GM04503 (cell line): ENCODE measurements at regions not wholly inside any gene's neighbourhood (a gene's known extent, or its start where the extent isn't known, plus 50 kb on each side); places are given as distances from the start of the nearest gene placed in this dataset.
"Not testable (repeated sequence)": the region's sequence is repeated elsewhere in the genome, so short reads cannot be mapped to it uniquely, and the experiment has no call there.

Source experiments
- DNase-seq: peaks from one replicate; pipeline ENCODE4 v3.0.0-alpha.2; 2012; ENCODE audit warnings: low read depth

- DNase-seq: no peak
Observed at GRCh38 chr19:30864391-30865215, 484.6 kb downstream of the TSHZ3 start.

GRCh38 chr19:30862876-30863275 is 486.4 kb downstream of the TSHZ3 start:
- no peak for DNase-seq

GRCh38 chr19:30861919-30862318 is 487.3 kb downstream of the TSHZ3 start:
- DNase-seq: no peak

- DNase-seq: no peak
Observed at GRCh38 chr19:30857966-30858490, 485.8 kb downstream of the ZNF536 start.

- no peak for DNase-seq
Observed at GRCh38 chr19:30857388-30857787, 485.2 kb downstream of the ZNF536 start.

- no peak for DNase-seq
Observed at GRCh38 chr19:30856786-30857185, 484.6 kb downstream of the ZNF536 start.

- no peak for DNase-seq
Observed at GRCh38 chr19:30856376-30856775, 484.2 kb downstream of the ZNF536 start.

- DNase-seq: no peak
Observed at GRCh38 chr19:30855442-30855841, 483.3 kb downstream of the ZNF536 start.

- no peak for DNase-seq
Observed at GRCh38 chr19:30854661-30855060, 482.5 kb downstream of the ZNF536 start.

GRCh38 chr19:30854207-30854606 is 482.0 kb downstream of the ZNF536 start:
- DNase-seq: no peak

GRCh38 chr19:30853036-30853435 is 480.9 kb downstream of the ZNF536 start:
- no peak for DNase-seq

GRCh38 chr19:30852168-30852567 is 480.0 kb downstream of the ZNF536 start:
- no peak for DNase-seq

- DNase-seq: no peak
Observed at GRCh38 chr19:30851646-30852045, 479.5 kb downstream of the ZNF536 start.

- DNase-seq: no peak
Observed at GRCh38 chr19:30848636-30849425, 476.6 kb downstream of the ZNF536 start.

- DNase-seq: no peak
Observed at GRCh38 chr19:30846102-30846501, 473.9 kb downstream of the ZNF536 start.

- no peak for DNase-seq
Observed at GRCh38 chr19:30842926-30843325, 470.7 kb downstream of the ZNF536 start.

- no peak for DNase-seq
Observed at GRCh38 chr19:30841934-30842333, 469.8 kb downstream of the ZNF536 start.

GRCh38 chr19:30830875-30831274 is 458.7 kb downstream of the ZNF536 start:
- DNase-seq: no peak

- DNase-seq: not testable (repeated sequence)
Observed at GRCh38 chr19:30825505-30825904, 453.3 kb downstream of the ZNF536 start.

- no peak for DNase-seq
Observed at GRCh38 chr19:30824809-30825208, 452.6 kb downstream of the ZNF536 start.

GRCh38 chr19:30817965-30818567 is 445.9 kb downstream of the ZNF536 start:
- no peak for DNase-seq

- no peak for DNase-seq
Observed at GRCh38 chr19:30817197-30817596, 445.0 kb downstream of the ZNF536 start.
